PC-3 (cell line): ENCODE measurements at regions not wholly inside any gene's neighbourhood (a gene's known extent, or its start where the extent isn't known, plus 50 kb on each side); places are given as distances from the start of the nearest gene placed in this dataset.

Source experiments
- ATAC-seq: fragments of 200-7000 bp; cut with Tn5 transposase; 2 replicates; pipeline ENCODE4 v1.9.1; 2020; ENCODE audit warnings: mild to moderate bottlenecking, moderate library complexity
- BruUV-seq: library from RNA; stranded (reverse); fragments of 400-500 nt; replicated peaks from 2 replicates; lab custom pipeline; 2021; lab: Mats Ljungman, UMichigan
- CTCF ChIA-PET: fragments of 300-600 bp; sonication (Branson Sonifier 250); formaldehyde crosslinking; loops from one replicate; lab custom pipeline; 2022; ENCODE audit warnings: antibody characterized with exemption; lab: Charles Lee
- POLR2A ChIA-PET: fragments of 300-600 bp; sonication (Branson Sonifier 250); formaldehyde crosslinking; loops from one replicate; lab custom pipeline; 2022; ENCODE audit warnings: antibody characterized with exemption; ENCODE audit not compliant: unreplicated experiment; lab: Charles Lee
- DNase-seq: peaks from one replicate; pipeline ENCODE4 v3.0.0-alpha.2; 2015
- H2AFZ ChIP-seq: fragments of 300-600 bp; sonication (generic); 2 replicates; pipeline ENCODE4 v1.6.0; 2016; ENCODE audit warnings: antibody characterized with exemption, low read length
- H3F3A ChIP-seq: fragments of 300-600 bp; sonication (generic); one replicate; pipeline ENCODE4 v1.6.0; 2017; ENCODE audit warnings: antibody characterized with exemption, low read length, control low read depth, mild to moderate bottlenecking; ENCODE audit not compliant: unreplicated experiment
- H3K27ac ChIP-seq: fragments of 300-600 bp; sonication (generic); 2 replicates; pipeline ENCODE4 v1.5.1; 2016; ENCODE audit warnings: mild to moderate bottlenecking, low read length
- H3K27me3 ChIP-seq: fragments of 300-600 bp; sonication (generic); 2 replicates; pipeline ENCODE4 v1.6.1; 2016; ENCODE audit warnings: low read length, mixed read lengths
- H3K36me3 ChIP-seq: fragments of 300-600 bp; sonication (generic); 2 replicates; pipeline ENCODE4 v1.6.1; 2016; ENCODE audit warnings: low read depth, mixed run types, low read length, mixed read lengths
- H3K4me1 ChIP-seq: fragments of 300-600 bp; sonication (generic); 2 replicates; pipeline ENCODE4 v1.5.1; 2016; ENCODE audit warnings: low read length; ENCODE audit not compliant: insufficient read depth
- H3K4me2 ChIP-seq: fragments of 300-600 bp; sonication (generic); 2 replicates; pipeline ENCODE4 v1.6.0; 2016; ENCODE audit warnings: low read length
- H3K4me3 ChIP-seq: fragments of 300-600 bp; sonication (generic); 2 replicates; pipeline ENCODE4 v1.5.1; 2016; ENCODE audit warnings: mild to moderate bottlenecking, low read length, mixed read lengths
- H3K79me2 ChIP-seq: fragments of 300-600 bp; sonication (generic); 2 replicates; pipeline ENCODE4 v1.6.1; 2017; ENCODE audit warnings: low read length, mixed read lengths
- H3K9ac ChIP-seq: fragments of 300-600 bp; sonication (generic); 2 replicates; pipeline ENCODE4 v1.6.0; 2016; ENCODE audit warnings: mild to moderate bottlenecking, low read length
- H3K9me2 ChIP-seq: fragments of 300-600 bp; sonication (generic); replicated peaks from 2 replicates; pipeline ENCODE4 v1.6.1; 2016; ENCODE audit warnings: mixed run types, low read length, mixed read lengths
- H3K9me3 ChIP-seq: fragments of 300-600 bp; sonication (generic); 2 replicates; pipeline ENCODE4 v1.6.1; 2016; ENCODE audit warnings: low read length, mixed read lengths
- H4K20me1 ChIP-seq: fragments of 300-600 bp; sonication (generic); 2 replicates; pipeline ENCODE4 v1.6.1; 2016; ENCODE audit warnings: low read length, mixed read lengths
- CTCF ChIP-seq: fragments of 300-600 bp; sonication (generic); conservative IDR thresholded peaks from 2 replicates; pipeline ENCODE4 v1.5.1; 2017; ENCODE audit warnings: antibody characterized with exemption, low read depth, mild to moderate bottlenecking, low read length
- EZH2 ChIP-seq: fragments of 300-600 bp; sonication (generic); IDR thresholded peaks from one replicate; pipeline ENCODE4 v1.6.1; 2017; ENCODE audit warnings: antibody characterized with exemption, mild to moderate bottlenecking, low read length; ENCODE audit not compliant: unreplicated experiment
- EZH2phosphoT487 ChIP-seq: fragments of 300-600 bp; sonication (generic); IDR thresholded peaks from 2 replicates; pipeline ENCODE4 v1.6.1; 2018; ENCODE audit warnings: mild to moderate bottlenecking, antibody characterized with exemption, low read length, borderline replicate concordance
- intact Hi-C: fragments of 100-400 bp; cut with micrococcal nuclease; formaldehyde crosslinking; loops from 2 replicates; pipeline ENCODE4 v1.9.0; 2023

- Histone ChIP-seq H3K9ac (no peak overlapping the region), H3F3A (no peaks in the 10 kb centered on the region), H3K9me2 (no peaks in the 10 kb centered on the region), H2AFZ (no peak overlapping the region), H3K4me2 (no peak overlapping the region), H3K4me3 (no peak overlapping the region), H3K27ac (no peak overlapping the region), H3K79me2 (no peaks in the 10 kb centered on the region), H3K27me3 (no peaks in the 10 kb centered on the region), H3K9me3 (peaks cover 12% of the 10 kb centered on the region), H3K36me3 (no peaks in the 10 kb centered on the region), H4K20me1 (no peaks in the 10 kb centered on the region), H3K4me1 (no peaks in the 10 kb centered on the region)
- intact Hi-C loops: no loop called here
- no peak for ATAC-seq
- TF ChIP-seq EZH2phosphoT487 (no peak), EZH2 (no peak), CTCF (no peak)
- no peak for DNase-seq
- ChIA-PET POLR2A (no interaction called here), CTCF (no interaction called here)
- no TSS peak for BruUV-seq
Observed at GRCh38 chr17:52524096-52524637, 365.7 kb upstream of the CA10 start.

GRCh38 chr17:52517176-52517575, 358.7 kb upstream of the CA10 start:
- no peaks in the 10 kb centered on the region for H3K27me3 ChIP-seq
- no peaks in the 10 kb centered on the region for H3K9me2 ChIP-seq
- no peaks in the 10 kb centered on the region for H4K20me1 ChIP-seq
- DNase-seq (no peak), ATAC-seq (no peak)
- H3K27ac ChIP-seq: no peak overlapping the region
- CTCF ChIA-PET: no interaction called here
- no peak overlapping the region for H2AFZ ChIP-seq
- H3K4me2 ChIP-seq: no peak overlapping the region
- TF ChIP-seq EZH2: no peak
- no peak for TF ChIP-seq EZH2phosphoT487
- TF ChIP-seq CTCF: no peak
- no peaks in the 10 kb centered on the region for H3K36me3 ChIP-seq
- intact Hi-C loops: no loop called here
- no peaks in the 10 kb centered on the region for H3K79me2 ChIP-seq
- H3K9me3 ChIP-seq: peaks cover 8% of the 10 kb centered on the region; the same call in 1 of the 2 replicates
- no peaks in the 10 kb centered on the region for H3K4me1 ChIP-seq
- no peak overlapping the region for H3K4me3 ChIP-seq
- H3F3A ChIP-seq: no peaks in the 10 kb centered on the region
- no TSS peak for BruUV-seq
- POLR2A ChIA-PET: no interaction called here
- no peak overlapping the region for H3K9ac ChIP-seq

- TF ChIP-seq CTCF (no peak), EZH2phosphoT487 (no peak), EZH2 (no peak)
- H3K4me2 ChIP-seq: no peak overlapping the region
- no TSS peak for BruUV-seq
Observed at GRCh38 chr17:52515927-52516326, 357.4 kb upstream of the CA10 start.

More at GRCh38 chr17:52515927-52516326, 357.4 kb upstream of the CA10 start:
- Histone ChIP-seq H3K27me3 (no peaks in the 10 kb centered on the region), H3K9ac (no peak overlapping the region), H3K9me2 (no peaks in the 10 kb centered on the region), H2AFZ (no peak overlapping the region), H4K20me1 (no peaks in the 10 kb centered on the region), H3K4me3 (no peak overlapping the region), H3K9me3 (peaks cover 15% of the 10 kb centered on the region), H3F3A (no peaks in the 10 kb centered on the region), H3K27ac (no peak overlapping the region), H3K79me2 (no peaks in the 10 kb centered on the region), H3K36me3 (no peaks in the 10 kb centered on the region), H3K4me1 (no peaks in the 10 kb centered on the region)
- POLR2A ChIA-PET: no interaction called here
- no peak for DNase-seq
- intact Hi-C loops: no loop called here
- no peak for ATAC-seq
- CTCF ChIA-PET: no interaction called here
